GM19395 (cell line): ENCODE measurements at regions not wholly inside any gene's neighbourhood (a gene's known extent, or its start where the extent isn't known, plus 50 kb on each side); places are given as distances from the start of the nearest gene placed in this dataset.
"Not testable (repeated sequence)": the region's sequence is repeated elsewhere in the genome, so short reads cannot be mapped to it uniquely, and the experiment has no call there.

Source experiments
- ATAC-seq: cut with Tn5 transposase; IDR thresholded peaks from one replicate; pipeline ENCODE4 v1.9.1; 2021; ENCODE audit warnings: mild to moderate bottlenecking, moderate library complexity; ENCODE audit not compliant: unreplicated experiment

DNA sequence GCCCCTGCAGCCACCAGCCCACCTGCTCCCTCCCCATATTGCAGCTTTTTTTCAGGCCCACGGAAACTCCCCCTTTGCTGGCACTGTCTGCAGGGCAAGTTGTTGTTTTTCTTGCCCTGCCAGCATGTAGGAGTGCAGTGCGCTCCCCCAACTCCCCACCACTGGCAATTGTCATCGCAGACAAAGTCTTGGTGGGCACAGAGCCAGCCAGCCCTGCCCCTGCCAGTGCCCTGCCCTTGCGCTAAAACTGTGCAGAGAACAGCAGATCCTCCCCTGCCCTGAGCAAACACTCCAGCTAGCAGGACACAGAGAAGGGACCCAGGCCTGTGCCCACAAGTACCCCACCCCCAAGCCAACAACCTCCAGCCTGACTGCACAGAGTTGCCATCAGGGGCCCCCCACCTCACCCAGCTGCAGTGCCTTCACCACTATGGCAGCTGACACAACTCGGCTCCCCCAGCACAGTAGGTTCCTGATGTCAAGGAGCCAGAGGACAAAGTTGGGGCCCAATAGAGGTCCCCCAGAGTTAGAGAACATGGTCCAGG, 158.1 kb upstream of the ARHGAP42 start:
- ATAC-seq: no peak

DNA sequence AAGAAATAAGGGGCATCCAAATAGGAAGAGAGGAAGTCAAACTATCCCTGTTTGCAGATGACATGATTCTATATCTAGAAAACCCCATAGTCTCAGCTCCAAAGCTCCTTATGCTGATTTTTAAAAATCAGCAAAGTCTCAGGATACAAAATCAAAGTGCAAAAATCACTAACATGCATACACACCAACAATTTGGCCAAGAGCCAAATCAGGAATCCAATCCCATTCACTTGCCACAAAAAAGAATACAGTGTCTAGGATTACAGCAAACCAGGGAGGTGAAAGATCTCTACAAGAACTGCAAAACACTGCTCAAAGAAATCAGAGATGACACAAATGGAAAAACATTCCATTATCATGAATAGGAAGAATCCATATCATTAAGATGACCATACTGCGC, 155.8 kb upstream of the ARHGAP42 start:
- not testable (repeated sequence) for ATAC-seq

DNA sequence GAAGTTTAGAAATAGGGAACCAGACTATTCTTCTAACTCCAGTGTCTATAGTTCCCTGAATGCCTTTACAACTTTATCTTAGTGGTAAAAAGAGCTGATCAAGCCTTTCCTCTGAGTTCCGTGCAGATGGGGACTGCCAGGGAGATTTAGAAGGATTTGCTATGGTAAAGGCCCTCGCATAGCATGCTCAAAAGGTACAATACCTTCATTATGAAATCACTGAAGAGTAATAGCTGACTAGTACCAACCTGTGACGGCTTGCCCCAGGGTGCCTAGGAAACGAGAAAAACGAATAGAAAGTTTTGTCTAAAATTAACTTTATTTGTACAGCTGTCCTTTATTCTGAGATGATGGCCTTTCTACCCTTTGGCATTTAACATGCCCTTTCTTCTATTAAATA, 150.1 kb upstream of the ARHGAP42 start:
- ATAC-seq: no peak

DNA sequence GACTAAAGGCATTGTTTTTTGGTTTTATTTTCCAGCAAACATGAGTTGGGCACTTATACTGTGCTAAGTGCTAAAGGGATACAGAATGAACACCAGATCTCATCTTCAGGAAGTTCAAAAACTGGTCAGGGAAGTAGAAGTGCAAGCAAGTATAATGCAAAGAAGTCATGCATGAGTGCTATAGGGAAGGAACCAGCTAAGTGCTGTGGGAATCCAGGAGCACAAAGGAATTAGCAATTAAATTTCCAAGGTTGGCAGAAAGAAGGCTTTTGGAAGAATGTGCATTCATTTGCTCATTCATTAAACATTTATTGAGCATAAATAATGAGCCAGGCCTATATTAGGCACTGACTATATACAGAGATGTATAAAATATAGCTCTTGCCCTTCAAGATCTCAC, 143.7 kb upstream of the ARHGAP42 start:
- no peak for ATAC-seq

DNA sequence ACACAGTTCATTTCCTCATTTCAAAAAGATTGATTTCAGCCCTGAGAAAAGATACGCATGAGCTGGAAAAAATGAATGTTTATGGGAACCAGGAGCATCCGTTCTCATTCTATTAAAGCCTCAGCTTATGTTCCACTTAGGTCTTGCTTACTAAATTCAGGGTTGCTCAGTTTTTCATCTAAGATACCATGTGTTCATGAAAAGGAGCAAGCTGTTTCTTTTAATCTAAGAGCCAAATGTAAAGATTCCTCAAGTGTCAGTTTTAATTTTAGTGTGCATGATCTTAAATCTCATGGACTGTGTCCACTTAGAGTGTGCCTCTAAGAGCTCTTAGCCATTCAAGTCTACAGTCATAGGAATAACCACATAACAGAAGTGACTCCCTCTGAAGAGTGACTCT, 141.5 kb upstream of the ARHGAP42 start:
- ATAC-seq: no peak

DNA sequence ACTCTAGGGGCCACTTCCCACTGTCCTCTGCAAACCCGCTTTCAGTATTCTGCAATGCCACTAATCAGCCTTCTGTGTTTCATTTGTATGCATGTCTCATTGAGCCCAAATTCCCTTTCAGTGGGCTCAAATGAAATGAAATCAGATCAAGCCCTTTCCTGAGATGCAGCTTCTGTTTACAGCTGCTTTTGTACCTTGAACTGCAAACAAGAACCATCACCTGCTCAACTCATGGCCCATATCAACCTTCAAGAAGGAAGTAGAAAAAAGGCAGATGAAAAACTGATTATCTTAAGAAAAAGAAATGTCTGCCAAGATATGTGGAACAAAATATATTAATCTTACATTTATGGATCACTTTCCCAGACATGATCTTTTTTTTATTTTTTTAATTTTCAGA, 141.1 kb upstream of the ARHGAP42 start:
- no peak for ATAC-seq

DNA sequence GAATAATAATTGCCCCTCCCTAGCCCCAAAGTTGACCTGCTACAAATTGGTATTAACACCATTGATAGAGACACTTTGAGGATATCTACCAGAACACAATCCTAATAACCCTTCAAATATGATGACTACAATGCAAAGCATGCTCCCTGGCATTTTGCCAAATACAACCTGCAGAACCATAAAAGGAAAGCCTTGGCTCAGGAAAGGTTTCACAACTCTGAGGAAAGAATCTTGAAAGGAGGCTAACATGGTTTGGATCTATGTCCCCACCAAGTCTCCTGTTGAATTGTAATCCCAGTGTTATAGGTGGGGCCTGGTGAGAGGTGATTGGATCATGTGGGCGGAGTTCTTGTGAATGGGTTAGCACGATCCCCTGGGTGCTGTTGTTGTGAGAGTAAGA, 140.4 kb upstream of the ARHGAP42 start:
- no peak for ATAC-seq

DNA sequence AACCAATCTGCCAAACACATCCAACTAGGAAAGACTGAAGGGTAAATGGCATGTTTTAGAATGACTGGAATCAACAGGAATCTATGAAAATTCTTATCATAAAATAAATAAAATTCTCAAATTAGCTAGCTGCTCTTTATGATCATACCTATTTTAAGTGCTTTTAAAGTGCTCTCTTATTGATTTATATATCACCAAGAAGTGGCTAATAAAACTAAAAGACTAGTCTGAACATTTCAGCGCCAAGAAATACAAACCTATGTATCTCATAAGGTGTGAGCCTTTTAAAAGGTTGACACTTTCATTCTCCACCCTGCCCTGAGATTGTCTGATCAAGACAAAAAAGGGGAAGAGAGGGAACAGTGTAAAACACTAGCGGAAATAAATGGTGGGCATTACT, 136.8 kb upstream of the ARHGAP42 start:
- no peak for ATAC-seq

DNA sequence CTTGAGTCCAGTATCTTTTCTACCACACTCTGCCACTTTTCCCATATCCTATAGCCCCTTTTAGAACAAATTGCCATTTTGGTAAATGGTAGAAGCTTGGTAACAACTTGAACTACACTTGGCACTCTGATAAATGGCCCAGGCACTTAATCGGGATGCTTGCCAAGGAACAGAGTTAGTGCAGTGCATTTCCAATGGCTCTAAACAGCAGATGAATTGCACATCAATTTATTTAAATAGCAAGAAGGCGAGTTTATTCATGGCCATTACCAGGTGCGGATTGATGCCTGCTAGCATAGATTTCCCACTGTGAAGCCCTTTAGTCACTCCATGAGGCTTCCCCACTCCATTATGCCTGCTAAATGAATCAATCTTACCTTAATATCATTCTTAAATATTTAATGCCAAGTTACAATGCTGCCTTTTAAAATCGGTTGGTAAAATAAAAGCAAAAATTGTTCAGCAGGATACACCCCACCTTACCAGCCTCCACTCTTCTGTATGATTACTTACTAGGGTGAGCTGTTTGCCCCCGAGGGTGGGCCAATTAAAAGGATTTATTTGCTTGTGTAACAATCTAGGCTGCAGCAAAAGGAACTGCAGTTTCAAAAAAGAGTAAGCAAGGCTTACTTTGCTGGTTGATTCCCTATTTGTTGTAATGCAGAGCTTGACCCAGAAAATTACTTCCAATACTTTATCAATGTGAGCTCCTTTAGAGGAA, 136.0 kb upstream of the ARHGAP42 start:
- no peak for ATAC-seq

DNA sequence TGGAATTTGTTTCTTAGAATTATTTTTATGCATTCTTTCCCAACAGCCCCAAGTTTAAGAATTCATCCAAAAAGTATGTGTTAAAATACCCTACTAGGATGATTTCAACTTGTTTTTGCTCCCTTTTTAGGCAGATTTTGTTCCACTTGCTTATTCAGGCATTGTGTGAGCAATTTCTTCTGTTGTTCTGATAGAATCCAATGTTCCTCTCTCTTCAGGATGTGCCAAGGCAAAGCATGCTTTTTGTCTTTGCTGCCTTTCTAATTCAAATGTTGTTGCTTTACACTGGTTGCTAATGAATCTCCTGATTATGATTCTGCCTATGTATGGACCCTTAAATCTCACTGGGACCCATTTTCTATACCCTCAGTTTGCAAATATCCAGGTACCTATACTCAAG, 131.2 kb upstream of the ARHGAP42 start:
- no peak for ATAC-seq

DNA sequence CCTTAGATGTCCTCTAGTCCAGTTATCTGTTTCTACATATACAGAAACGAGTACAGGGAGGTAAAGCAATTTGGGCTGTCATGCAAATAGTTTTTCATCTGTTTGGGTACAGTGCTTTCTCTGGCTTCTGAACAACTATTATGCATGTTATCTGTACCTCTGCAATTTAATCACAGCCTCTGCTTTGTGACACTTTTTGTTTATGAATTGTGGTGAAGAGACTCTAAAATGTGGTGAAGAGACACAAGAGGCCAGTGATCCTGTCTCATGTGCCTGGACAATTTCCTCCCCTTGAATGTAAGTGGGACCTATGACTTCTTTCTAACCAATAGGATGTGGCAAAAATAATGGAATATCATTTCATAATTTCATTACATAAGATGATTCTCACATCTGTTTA, 130.3 kb upstream of the ARHGAP42 start:
- ATAC-seq: no peak

DNA sequence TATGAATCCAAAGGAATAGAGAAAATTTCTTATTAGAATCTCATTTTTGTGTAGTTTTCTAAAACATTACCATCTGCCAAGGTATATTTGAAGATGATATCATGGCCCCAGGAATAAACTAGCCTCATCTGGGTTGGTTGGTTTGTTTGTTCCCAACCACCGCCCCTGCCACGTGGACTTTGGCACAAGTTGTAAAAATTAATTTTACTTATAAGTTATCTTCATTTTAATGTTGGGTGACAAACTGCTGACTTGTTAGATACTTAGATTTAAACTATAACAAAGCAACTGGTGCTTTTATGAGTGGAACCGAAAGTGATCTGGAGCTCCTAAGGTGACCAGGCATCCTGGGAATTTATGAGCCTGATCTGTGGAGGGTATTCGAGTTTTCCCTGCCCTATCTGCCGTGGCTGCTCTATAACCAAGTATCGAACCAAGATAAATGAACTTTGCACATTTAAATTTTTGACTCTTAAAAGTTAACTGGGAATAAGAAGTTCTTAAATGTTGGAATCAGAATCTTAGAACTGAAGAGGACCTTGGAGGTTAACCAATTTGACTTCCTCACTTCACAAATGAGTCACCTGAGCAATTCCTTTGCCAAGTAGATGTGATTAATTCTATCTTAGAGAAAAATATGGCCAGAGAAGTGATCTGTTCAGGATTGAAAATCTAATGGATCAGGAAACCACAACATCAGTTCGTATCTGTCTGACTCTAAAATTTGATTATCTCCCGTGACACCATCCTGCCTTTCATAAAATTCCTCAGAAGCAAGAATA, 129.1 kb upstream of the ARHGAP42 start:
- no peak for ATAC-seq

DNA sequence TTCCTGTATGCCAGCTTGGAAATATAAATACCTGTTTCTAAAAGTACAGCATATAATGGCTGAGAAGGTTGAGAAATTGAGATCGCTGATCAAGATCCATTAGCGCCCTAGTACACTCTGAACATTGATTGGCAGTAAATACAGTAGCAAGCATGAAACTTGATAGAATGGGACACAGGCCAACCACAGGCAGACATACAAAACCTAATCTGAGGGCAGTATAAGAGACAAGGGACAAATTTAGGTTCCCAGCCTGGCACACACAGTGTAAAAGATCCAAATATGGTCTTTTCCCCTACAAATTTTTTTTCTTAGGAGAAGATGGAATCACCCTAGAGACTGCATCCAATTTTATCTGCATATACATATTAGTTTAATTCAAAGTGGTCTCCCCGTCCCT, 126.5 kb upstream of the ARHGAP42 start:
- ATAC-seq: no peak

DNA sequence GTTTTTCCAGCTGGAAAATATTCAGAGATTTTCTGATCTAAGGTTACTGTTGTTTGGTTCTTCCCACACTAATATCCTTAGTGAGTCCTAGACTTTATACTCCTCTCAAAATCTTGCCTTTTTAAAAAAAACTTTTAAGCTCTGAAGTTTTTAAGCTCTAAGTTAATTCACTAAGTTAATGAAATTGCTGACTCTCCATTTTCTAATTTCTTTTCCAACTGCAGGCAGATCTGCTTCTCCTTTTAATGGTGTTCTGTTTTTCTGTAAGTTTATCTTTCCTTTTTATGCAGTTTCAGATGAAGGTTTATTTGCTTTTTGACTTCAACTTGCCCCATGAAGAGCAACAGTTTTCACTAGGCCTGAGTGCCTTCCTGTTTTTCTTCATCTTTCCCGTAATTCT, 125.8 kb upstream of the ARHGAP42 start:
- ATAC-seq: no peak

DNA sequence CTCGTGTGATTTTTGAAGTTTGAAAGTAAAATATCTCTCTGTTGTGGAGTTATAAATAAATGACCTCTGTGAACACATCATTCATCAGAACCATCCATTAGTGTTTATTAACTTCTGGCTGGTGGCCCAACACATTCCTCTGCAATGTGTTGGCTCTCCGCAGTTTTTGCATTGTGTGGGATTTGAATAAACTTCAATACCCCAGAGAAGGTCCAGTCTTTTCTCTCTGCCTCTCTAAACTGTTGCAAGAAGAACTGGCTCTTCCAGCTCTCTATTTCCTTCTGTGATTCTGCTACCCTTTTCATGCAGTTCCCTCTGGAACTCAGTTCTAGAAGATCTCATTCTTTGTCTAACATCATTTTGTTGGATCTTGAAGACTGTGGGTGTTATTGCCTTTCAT, 125.0 kb upstream of the ARHGAP42 start:
- ATAC-seq: no peak

DNA sequence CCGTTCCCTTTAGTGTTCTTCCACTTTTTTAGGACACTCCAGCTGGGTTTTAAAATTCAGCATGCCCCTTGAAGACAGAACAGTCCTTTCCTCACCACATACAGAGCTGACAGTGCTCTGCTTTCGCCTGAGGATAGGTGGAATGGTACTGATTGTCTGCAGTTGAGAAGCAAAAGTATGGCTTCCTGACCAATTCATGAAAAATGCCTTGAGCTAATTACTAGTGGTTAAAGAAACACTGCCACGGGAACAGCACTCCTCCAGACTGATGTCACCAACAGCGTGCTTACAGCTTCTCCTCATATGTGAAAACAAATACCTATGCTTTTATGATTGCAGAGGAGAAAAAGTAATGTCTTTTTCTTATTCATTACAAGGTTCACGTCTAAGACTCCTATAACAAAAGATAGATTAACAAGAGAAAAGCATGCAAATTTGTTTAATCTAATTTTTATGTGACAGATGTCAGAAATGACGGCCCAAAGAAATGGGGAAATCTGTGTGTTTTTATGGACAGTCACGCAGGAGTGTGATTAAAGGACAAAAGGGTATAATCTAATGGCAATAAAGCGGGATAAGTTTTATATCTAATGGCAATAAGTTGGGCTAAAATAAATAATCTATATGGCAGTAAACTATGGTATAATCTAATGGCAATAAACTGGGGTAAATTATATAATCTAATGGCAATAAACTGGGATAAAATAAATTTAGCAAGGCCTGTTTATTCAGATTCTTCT, 123.4 kb upstream of the ARHGAP42 start:
- ATAC-seq: no peak

DNA sequence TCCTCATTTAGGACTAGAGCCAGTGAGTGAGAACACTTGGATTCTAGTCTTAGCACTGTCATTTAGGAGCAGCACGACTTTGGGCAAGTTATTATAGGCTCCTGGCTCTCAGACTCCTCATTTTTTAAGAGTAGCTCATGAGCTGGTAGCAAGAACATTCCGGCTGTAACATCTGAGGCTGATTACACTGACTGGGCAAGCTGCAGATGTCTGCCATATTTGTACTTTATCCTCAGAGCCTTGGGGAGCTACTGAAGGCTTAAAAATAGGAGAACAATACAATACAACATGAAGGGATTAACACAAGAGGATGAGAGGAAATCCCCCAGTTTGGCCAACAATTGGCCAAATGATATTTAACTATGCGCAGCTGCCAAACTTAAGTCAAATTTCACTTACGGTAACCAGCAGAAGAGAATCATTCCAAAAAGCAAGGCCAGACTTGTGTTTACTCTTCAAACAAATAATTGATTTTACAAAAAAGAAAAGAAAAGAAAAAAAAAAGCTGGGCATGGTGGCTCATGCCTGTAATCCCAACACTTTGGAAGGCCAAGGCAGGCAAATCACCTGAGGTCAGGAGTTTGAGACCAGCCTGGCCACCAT, 113.1 kb upstream of the ARHGAP42 start:
- ATAC-seq: no peak

DNA sequence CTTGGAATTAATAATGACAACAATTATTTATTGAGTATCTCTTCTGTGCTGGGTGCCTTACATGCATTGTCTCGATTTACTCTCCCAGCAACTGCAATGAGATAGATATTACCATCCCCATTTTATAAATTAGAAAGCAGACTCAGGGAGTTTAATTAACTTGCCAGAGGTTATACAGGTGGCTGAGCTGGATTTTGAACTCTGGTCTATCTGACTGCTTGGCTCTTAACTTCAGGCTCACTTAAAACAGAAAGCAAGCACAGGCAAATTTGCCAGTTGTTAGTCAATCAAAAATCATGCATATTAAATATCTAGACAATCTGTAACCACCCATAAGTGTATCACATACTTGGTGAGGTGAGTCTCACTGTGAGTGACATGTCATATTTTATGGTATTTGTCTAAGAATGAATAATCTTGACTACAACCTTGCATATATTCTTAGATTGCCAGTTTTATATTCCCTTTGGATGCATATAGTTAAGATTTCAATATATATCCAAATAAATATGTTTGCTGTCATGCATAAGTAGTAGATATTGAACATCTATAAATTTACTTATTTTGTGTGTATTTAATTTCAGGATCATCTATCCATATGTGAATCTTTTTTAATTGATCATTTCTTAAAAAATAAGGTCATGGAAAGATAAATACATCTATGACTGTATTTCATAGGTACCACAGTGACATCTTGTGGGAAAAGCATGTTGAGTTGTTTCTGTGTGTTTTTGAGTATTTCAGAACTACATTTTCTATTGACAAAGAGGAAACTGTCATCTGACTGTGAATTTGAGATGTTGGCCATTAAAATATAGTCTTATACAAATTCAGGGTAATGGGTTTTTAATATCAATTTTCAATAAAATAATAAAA, 112.0 kb upstream of the ARHGAP42 start:
- no peak for ATAC-seq

DNA sequence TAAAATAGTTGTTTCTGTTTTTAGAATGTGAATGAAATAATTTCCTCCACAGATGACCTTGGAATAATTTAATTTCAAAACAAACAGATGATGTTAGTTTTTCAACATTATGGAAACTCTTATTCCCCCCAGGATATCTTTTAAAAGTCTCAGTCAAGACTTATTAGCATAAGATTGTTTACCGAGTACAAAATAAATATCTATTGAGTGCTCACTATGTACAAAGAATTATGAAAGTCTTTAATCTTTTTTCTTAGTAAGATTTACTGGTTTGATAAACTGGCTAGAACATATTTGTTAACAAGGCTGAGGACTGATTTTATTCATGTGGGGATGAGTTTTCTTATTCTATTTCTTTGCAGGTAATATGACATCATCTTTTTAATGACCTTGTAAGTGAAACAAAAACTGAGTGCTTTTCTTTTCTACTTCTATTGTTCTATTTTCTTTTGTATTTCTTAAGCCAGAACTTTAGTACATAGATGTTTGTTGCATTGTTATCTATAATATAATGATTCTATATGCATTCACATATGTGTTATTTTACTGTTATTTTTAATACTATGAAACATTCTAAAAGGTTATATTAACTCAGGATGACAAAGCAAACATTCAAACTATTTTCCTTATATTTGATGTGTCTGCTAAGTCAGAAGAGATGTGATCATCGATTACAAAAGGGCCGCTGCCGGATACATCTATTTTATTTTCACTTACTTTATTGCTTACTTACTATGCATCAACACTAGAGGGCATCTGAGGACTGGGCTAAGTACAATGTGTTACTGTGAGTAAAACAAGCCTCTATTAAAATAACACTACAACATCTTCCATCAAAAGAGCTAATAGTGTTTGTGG, 111.0 kb upstream of the ARHGAP42 start:
- ATAC-seq: peak; percentile 93

DNA sequence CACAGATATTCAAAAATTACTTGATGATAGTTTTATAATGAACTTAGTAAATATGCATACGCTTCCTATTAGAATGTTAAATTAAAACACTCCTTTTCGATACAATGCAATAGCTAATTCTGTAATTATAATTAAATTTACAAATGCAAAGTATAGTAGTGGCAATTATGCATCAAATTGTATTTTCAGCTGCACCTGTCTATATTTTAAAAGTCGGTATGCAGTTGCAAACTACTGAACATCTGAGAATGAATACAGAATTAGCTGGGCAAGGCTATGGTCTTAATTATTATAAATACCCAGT, 110.4 kb upstream of the ARHGAP42 start:
- ATAC-seq: no peak
